Left ventricle myocardium superior (tissue), 1 donor: ENCODE measurements at regions not wholly inside any gene's neighbourhood (a gene's known extent, or its start where the extent isn't known, plus 50 kb on each side); places are given as distances from the start of the nearest gene placed in this dataset.

Source experiments
- ATAC-seq: fragments of 200-7000 bp; cut with Tn5 transposase; one replicate; pipeline ENCODE4 v1.9.1; 2020; ENCODE audit warnings: mild to moderate bottlenecking, moderate library complexity
- DNase-seq: peaks from one replicate; pipeline ENCODE4 v3.0.0-alpha.2; 2020
- intact Hi-C: fragments of 100-400 bp; cut with micrococcal nuclease; formaldehyde crosslinking; loops from one replicate; pipeline ENCODE4 v1.11.0; 2022
- donor health status: DM: no; HTN: yes; CAD: no; lungs with severe emphysema.

- ATAC-seq (no peak), DNase-seq (no peak)
- intact Hi-C loops, result no loop called here
Observed at GRCh38 chr4:36767596-36767995, 476.9 kb upstream of the NWD2 start.

DNA sequence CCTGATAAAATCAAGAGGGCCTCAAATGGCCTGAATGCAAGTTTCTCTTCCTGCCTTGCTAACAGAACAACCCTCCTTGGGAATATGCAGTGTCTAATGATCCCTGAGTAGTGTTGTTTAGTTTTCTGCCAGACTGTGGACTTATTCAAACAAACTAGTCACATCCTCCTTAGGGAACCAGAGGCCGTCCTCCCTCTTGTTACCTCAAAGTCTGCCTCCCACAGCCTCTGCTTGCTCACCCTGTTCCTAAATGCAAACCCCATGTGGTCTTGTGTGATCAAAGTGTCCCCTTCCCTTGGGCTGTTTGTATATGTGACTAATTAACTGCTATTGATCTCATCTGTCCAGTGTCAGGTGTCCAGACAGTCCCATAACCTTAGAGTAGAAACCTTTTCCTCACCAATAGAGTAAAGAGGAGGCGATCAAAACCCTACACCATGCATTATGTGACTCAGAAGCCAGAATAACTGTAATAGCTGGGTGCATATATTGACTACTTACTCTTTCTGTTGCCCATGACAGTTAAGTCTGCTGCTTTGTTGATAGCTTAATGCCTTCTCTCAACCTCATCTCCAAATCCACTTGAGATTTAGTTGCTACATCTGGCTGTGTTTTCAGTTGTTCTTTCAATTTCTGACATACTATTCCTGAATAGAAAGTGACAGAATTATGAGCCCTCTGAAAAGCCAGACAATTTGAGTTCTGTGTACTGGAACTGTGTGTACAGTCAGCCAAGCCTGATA lies 473.0 kb upstream of the NWD2 start:
- intact Hi-C loops, result no loop called here
- no peak for DNase-seq

DNA sequence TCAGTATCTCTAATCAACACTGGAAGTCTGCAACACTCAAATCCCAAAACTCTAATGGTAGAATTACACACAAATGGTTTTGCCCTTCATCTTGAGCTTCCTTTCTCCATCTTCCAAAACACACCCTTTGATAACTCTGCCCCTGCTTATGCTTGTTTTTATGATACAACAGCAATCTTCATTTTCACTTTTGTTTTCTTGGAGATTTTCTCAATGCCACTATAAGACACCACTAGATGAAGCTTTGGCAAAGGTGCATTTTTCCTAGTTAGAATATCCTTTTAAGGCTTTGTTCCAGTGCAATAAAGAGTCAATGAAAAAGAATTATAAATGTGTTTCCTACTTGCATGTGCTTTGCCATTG lies 472.4 kb upstream of the NWD2 start:
- intact Hi-C loops, result no loop called here
- DNase-seq, result no peak
- ATAC-seq, result no peak

More for the DNA sequence above, 473.0 kb upstream of the NWD2 start:
- ATAC-seq, result no peak

GRCh38 chr4:36773467-36773866 lies 471.1 kb upstream of the NWD2 start:
- intact Hi-C loops, result no loop called here
- no peak for ATAC-seq
- no peak for DNase-seq

- no peak for ATAC-seq
- no peak for DNase-seq
- intact Hi-C loops, result no loop called here
Observed at GRCh38 chr4:36775544-36775943, 469.0 kb upstream of the NWD2 start.

- ATAC-seq, result no peak
- intact Hi-C loops, result no loop called here
- no peak for DNase-seq
Observed at GRCh38 chr4:36779601-36780000, 464.9 kb upstream of the NWD2 start.

GRCh38 chr4:36785973-36786372 lies 458.6 kb upstream of the NWD2 start:
- ATAC-seq (no peak), DNase-seq (no peak)
- intact Hi-C loops, result no loop called here

DNA sequence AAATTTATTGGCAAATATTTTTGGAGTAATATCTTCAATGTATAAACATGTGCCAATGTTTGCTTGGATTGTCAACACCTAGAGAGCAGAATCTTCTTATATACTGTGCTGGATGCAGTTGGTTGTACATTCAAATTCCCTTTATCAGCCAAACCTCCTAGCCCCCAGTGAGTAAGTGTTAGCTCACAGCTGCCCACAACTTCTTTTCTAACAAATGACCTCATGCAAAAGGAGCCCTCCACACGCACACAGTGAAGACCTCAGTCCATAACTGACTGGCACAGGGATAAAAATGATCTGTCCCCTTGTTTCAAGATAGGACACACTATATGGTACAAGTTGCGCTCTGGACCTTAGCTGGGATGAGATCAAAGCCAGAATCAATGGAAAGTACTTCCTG lies 458.0 kb upstream of the NWD2 start:
- no peak for DNase-seq
- intact Hi-C loops, result no loop called here
- ATAC-seq, result no peak

- no peak for DNase-seq
- intact Hi-C loops, result no loop called here
- no peak for ATAC-seq
Observed at GRCh38 chr4:36794716-36795115, 449.8 kb upstream of the NWD2 start.

DNA sequence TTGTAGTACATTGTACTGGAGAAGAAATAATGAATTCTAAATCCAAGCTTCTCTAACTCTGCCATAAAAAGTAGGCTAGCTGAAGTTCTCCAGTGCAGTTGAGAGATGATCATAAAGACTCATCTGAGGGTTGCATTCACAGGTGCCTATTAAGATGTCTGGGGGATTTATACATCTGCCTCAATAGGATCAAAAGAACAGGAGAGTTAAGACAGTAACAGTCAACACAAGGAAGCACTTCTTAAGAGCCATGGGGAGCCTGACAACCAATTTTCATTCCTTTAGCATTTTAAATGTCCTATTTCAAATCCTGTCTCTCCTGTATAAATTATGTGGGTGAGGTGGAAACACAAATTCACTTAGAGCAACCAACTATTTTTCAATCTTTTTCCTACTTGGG lies 432.4 kb upstream of the NWD2 start:
- no peak for ATAC-seq
- no peak for DNase-seq

GRCh38 chr4:36815536-36815935 lies 429.0 kb upstream of the NWD2 start:
- DNase-seq (no peak), ATAC-seq (no peak)
- intact Hi-C loops, result no loop called here

More for the DNA sequence above, 432.4 kb upstream of the NWD2 start:
- intact Hi-C loops, result no loop called here

DNA sequence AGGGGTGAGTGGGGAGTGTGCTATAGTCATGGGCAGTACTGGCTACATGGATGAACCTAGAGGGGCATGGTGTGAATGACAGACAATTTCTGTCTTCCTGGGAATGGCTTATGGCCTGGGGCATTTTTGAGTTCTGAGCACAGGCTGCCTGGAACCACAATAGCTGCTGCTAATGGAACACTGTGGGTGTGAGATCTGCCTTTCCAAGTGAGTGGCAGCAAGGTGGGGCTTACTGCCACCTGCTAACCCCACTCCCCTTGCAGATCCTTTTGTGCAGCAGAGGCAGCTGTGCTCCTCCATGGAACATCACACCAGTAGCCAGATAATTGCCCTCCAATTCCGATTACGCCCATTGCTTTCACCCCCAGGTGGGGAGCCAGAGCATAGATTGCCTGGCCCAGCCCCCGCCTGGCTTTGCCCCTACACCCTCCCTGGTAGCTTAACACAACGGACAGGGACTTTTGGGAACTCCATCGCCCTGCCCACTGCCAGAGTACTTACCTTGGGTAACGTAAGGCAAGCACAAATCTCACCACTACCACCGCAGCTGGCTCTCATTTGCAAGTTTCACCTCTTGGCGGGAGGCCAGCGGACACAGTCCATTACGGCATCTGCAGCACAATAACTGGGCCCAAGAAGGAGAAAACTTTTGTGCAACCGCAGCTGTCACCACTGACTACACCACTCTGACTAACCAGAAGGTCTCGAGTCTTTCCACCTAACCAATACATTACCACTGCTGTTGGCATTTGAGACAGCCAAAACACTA lies 421.2 kb upstream of the NWD2 start:
- intact Hi-C loops, result no loop called here
- ATAC-seq, result no peak
- no peak for DNase-seq

DNA sequence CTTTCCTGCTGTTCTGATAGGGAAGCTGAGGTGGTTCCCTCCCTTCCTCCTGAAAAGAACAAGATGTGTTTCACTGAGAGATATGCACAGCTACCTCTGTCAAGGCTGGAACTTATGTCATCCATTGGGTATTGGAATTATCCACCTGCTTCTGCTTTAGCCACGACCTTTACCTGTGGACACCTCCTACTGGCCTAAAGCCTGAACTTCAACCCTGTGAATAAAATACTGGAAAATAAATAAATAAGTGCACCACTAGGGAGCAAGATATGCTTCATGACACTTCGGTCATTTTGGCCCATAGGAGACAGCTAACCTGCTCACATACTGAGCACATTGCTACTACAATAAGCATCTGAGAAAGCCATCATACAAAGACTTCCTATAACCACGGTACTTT lies 419.9 kb upstream of the NWD2 start:
- DNase-seq (no peak), ATAC-seq (no peak)
- intact Hi-C loops, result no loop called here

DNA sequence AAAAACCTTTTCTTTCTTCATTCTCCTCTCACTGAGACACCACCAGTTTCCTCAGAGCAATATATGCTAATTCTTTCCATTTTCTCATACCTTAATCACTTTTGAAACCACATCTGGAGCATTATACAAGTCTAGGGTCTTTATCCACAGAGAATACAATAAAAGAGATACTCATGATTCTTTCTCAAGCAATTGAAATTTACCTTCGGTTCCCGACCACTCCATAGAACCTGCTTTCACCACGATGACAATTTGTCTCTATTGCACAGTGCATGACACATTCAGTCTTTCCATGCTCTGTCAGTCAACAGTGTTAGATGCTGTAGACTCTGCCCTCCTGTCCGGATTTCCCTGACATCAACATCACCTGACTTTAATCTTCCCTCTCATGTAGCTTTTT lies 409.3 kb upstream of the NWD2 start:
- no peak for DNase-seq
- no peak for ATAC-seq
- intact Hi-C loops, result no loop called here

DNA sequence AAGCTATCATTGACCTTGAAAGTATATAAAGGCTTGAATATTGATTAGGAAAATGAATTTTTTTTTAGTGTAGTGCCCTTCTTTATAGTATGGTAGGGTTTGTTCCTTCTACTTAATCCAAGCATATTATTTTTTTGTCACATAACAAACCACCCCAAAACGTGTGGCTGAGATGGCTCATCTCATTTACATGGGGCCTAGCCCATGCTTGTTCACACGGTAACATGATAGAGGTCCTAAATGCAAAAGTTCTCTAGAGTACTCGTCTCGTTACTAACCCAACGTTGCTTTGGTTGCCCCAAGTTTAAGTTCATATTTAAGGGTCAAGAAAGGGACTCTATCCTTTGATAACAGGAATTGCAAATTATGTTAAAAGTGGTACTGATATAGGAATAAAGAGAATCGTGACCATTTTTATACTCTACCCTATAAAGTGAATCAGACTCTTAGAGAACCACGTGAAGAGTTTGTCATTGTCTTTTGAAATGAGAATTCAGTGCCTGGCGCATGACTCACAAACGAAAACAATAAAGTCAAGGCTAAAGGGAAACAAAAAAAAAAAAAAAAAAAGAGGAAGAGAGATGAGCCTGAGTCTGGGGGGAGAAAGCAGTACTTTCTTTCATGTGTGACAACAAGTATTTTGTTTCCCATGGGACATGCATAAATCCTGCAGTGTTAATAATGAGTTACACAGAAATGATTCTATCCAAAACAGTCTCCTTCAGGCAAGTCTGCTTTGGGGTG lies 402.8 kb upstream of the NWD2 start:
- ATAC-seq (no peak), DNase-seq (no peak)
- intact Hi-C loops, result no loop called here

- intact Hi-C loops, result no loop called here
- DNase-seq, result no peak
- ATAC-seq, result no peak
Observed at GRCh38 chr4:36844448-36844847, 400.1 kb upstream of the NWD2 start.

DNA sequence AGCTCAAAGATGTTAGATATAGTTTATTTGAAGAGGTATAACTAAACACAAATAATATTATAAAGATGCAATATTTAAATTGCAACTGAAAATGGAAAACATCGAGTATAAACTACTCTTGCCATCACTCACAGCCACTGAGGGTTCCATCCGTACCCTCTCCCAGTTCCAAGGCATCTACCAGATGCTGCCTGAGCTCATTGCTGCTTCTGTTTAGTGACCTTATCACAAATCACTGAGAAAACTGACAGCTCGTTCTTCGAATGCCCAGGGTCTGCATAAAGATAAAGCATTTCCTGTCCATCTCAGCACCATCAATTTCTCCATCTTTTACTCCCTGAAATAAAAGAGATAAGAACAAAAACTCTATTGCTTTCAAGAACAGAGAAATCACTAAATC lies 391.7 kb upstream of the NWD2 start:
- intact Hi-C loops, result no loop called here
- no peak for ATAC-seq

GRCh38 chr4:36854554-36854953 lies 390.0 kb upstream of the NWD2 start:
- ATAC-seq (no peak), DNase-seq (peak; percentile 7)
- intact Hi-C loops, result no loop called here

More for the DNA sequence above, 391.7 kb upstream of the NWD2 start:
- DNase-seq, result no peak

GRCh38 chr4:36863601-36864000 lies 380.9 kb upstream of the NWD2 start:
- no peak for ATAC-seq
- intact Hi-C loops, result no loop called here
- no peak for DNase-seq

DNA sequence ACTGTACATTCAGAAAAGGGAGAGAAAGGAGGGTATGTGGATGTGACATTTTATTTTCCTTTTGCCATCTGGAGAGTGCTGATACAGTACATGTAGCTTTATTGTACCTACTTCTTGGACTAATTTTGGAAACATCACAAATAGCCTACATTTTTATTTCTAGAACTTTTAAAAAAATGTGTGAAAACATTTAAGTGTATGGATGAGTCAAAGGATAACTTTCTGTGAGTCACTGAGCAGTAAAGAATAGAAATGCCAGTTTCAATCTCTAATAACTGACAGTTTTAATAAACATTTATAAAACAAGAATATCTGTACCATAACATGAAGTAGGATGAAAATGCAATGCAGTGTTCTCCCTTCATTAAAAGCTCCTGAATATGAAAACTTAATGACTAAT lies 374.4 kb upstream of the NWD2 start:
- intact Hi-C loops, result no loop called here
- DNase-seq (no peak), ATAC-seq (no peak)
